NCI-H748 (cell line): ENCODE measurements at regions not wholly inside any gene's neighbourhood (a gene's known extent, or its start where the extent isn't known, plus 50 kb on each side); places are given as distances from the start of the nearest gene placed in this dataset.

ENCODE experiments used
- DNase-seq: peaks from one replicate; lab custom pipeline; 2025; ENCODE audit not compliant: unreplicated experiment; lab: John Stamatoyannopoulos, UW

DNA sequence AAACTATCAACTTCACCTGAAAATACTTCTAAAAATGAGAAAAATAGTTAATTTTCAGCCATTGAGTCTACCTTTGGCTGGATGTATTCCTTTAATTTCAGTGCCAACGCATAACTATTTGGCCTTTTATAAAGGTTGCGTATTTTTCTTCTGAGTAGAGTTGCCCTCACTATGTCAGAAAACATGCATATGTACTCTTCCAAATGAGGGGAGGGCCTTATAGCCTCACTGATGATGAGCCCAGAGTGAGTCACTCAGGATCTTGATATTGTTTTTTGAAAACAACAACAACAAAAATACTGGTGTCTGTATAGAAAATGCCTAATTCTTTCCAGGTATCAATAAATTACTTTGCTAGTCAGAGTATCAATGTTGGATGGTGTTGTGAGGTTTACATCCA is 349.3 kb downstream of the FBXO8 start:
- no peak for DNase-seq

DNA sequence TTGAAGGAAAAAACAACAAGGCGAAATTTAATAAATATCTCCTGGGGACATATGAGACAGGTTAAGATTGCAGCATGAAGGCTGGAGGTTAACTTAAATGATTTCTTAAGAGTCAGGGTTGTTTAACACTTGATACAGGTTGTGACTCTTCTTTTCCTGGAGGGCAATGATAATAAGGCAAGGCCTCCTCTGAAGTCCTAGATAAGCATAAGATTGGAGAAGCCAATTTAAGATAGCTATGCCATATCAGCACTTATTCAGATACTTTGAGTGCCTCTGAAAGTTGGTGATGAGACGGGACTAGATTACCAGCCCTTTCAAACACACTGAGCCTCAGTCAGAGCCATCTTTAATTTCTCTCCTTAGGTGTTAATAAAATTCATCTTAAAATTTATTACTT is 350.8 kb downstream of the FBXO8 start:
- DNase-seq, result no peak

DNA sequence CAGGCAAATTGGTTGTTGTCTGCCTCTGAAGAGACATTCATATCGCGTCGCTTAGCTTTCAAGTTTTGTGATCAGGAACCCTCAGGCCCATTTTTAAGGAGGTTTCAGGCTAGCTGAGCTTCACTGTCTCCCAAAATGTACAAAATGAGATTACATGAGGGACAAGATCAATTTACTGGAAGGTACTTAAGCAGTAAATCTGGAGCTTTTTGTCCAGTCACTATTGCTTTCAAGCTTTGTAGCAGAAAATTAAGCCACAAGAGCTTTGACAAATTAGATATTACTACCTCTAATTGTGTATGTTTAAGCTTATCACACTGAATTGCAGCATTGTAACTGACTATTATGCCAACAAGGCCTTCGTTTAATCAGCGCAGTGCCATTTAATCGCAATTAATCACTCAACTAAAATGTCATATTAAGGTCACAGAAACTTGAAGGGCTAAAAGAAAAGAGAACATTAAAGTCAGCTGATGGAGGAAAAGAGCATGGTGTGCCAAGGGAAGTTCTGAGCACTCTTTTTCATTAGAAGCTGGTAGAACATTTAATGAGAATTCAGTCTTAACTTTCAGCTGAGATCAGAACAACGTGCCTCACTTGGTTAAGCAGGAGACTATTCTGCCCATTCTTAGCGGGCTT is 353.0 kb downstream of the FBXO8 start:
- peak; percentile 88 for DNase-seq

DNA sequence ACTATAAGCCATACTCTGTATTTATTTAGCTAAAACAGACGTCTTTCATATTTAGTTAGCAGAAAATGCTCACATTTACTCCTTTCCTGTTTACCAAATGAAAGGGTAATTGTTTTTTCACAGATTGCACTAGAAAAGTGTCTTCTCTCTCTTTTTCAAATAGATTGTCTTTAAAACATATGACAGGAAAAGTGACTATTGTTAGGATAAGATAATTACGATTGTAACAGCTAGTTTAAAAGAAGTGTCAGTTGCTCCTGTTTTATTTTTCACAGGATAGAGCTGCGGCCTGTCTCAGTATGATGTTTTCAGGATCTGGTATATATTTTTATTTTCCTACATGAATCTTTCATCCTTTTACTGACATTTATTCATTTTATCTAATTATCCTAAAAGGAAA is 353.5 kb downstream of the FBXO8 start:
- DNase-seq, result no peak

DNA sequence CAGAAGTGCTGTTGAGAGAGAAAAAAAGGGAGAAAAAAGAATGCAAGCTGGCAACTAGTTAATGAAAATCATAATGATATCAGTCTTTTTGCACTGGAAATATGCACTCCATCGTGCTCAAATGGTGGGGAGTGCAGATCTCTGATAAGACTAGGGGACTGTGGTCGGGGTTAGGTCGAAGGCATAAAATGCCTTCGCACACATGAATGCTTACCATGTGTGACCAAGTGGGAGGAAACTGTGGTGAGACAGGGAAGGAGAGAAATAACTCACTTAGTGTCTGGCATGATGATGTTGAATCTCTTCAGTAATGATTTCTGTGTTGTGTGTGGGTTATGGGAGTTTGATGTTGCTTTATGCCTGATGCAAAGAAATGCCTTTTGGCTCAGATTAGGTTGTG is 358.9 kb downstream of the FBXO8 start:
- no peak for DNase-seq

DNA sequence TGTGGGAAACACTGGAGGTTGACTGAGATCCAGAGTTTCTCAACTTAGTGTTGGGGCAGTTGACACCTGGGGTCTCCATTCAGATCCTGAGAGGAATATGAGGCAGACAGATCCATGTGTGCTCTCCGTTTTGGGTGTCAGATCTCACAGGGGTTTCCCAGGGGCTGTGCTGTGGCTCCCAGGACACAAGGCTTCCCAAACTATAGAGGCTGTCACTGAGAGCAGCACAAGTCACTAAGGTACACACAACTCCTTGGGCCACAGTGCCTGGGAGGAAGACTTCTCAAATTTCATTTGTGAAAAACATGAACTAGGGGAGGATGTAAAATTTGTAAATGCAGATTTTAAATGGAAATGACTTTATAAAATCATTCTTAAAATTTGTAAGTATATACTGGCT is 363.6 kb downstream of the FBXO8 start:
- no peak for DNase-seq

DNA sequence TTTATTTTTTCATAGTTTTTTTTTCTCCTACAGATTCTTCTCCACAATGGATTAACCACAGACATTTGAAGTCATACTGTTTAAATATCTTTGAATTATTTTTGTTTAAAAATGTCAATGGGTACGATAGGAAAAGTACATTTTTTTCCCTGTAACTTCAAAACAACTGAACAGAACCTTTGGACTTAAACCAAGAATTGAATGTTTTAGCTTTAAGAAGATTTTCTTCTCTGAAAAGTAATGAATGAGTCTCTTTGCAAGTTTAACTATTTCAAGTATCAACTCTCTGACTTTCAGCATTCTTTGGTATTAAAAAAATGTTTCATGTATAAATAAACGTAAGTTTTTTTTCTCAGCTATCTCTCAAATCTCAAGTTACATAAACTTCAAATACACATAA is 364.3 kb downstream of the FBXO8 start:
- DNase-seq, result no peak

DNA sequence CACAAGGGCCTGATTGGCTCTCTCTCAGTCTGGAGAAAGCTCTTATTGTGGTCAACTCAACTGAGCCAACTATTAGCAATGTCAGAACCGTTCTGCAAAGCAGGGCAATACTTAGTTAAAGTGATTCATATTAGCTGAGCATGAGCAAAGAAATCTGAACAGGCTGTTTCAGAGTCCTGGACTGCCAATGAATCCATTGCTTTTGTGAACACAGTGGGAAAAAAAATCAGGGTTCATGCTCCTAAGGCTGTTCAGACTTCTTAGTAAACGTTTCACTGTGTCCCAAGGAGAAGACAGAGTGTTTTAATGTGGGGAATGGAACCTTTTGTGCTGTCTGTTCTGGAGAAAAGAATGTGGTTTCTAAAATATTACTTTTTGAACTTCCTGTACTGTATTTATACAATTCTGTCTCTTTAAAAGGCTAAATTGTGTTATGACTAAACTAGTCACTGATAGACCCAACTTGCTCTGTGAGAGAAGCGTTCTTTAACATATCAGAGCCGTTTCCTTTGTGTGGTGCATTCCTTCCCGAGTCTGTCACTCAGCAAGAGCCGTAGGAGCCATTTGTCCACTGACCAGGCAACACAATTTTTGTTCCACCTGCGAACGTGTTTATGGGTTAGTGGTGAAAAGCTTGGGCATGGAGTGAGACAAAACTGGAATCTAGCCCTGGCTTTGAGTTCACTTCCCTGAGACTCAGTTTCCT is 366.1 kb downstream of the FBXO8 start:
- no peak for DNase-seq

DNA sequence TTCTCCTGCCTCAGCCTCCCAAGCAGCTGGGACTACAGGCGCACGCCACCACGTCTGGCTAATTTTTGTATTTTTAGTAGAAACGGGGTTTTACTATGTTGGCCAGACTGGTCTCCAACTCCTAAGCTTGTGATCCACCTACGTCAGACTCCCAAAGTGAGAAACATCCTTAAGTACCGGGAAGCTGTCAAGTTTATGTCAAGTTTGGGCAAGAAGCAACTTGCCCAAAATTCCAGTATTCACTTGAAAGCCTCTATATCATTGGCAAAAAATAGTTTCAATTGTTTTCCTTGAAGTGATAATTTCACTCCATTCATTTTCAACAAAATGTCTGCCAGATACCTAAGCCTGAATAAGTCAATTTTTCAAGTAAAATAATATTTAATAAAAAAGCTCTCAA is 370.0 kb downstream of the FBXO8 start:
- no peak for DNase-seq

DNA sequence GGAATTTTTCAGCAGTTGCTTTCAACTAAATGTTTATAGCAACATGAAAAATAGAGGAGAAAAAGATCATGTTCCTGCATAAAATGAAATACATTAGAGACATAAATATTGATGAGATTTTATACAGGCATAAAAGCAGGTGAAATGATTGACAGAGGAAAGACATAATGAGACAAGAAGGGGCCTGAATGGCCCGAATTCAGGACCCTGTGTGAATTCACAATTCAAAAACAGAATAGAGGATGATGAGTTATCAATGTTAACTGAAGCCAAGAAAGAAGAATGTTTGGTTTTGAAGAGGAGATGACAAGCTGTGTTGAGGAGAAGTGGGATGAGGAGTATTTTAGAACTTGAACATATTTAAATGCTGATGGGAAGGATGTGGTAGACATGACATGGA is 371.1 kb downstream of the FBXO8 start:
- DNase-seq, result no peak

DNA sequence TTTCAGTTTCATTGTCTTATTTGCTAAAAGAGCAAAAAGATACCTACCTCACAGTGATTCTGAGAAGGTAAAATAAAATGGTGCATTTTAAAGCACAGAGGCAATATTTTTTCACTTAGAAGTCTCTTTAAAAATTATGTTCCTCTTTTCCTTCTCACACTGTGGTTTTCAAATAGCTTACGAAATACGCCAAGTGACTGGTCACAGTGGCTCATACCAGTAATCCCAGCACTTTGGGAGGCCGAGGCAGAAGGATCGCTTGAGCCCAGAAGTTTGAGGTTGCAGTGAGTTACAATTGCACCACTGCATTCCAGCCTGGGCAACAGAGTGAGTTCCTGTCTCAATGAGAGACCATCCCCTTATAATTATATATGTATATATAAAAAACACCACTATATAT is 372.6 kb downstream of the FBXO8 start:
- no peak for DNase-seq

DNA sequence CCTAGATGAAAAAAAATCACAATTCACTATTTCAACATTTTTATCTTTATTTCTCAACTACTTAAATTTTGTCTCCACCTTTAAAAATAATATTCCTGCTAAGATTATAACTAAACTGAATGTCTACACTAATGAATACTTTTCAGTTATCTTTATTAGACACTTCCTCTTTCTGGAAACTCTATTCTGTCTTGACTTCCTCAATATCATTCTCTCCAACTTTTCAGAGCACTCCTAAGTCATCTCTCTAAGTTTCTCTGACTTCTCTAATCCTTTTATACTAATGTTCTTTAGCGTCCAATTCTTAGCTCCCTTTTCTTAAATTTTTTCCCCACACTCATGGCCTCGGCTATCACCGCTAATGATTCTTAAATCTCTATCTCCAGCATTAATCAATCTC is 374.2 kb downstream of the FBXO8 start:
- no peak for DNase-seq

DNA sequence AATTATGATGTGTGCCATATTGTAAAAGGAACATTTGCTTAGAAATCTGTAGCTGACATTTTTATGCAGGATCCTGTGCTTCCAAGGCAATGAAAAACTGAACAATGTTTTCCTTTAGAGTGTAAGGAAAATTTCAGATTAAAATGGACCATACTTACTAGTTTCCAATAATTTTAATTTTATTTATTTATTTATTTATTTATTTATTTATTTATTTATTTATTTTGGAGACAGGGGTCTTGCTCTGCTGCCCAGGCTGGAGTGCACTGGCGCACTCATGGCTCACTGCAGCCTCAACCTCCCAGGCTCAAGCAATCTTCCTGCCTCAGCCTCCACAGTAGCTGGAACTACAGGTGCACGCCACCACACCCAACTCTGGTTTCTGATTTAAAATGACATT is 369.8 kb upstream of the HAND2 start:
- DNase-seq, result no peak

DNA sequence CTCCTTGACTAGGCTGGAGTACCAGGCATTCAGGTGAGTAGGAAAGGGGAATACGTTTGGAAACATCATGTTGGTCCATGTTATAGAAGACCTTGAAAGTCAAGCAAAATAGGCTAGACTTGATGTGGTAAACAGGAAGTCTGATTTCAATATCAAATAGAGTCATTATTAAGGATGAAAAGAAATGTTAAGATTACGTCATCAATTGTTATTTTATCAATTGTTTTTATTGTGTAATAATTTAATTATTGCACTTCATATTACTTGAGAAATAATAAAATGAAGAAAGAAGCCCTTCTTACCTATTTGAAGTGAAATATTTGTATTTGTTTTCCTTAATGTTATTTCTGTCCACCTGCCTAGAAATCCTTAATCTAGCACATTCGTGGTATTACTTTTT is 361.0 kb upstream of the HAND2 start:
- no peak for DNase-seq

DNA sequence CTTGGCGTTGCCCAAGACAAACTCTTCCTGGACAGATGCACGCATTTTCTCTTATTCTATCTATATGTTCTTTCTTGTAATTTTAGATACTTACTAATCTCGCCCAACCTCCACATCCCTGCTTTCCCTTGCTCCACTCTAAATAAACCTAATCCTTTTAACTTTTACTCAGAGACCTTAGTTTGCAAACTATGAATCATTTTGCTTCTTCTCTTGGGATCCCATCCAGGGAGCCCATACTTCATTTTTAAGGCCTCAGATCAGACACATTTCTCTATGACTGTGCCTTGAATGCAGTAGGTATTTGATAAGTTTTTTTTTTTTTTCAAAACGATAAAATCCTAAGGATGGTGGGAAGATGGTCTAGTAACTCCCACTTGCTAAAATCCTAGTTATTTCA is 353.8 kb upstream of the HAND2 start:
- DNase-seq, result no peak

DNA sequence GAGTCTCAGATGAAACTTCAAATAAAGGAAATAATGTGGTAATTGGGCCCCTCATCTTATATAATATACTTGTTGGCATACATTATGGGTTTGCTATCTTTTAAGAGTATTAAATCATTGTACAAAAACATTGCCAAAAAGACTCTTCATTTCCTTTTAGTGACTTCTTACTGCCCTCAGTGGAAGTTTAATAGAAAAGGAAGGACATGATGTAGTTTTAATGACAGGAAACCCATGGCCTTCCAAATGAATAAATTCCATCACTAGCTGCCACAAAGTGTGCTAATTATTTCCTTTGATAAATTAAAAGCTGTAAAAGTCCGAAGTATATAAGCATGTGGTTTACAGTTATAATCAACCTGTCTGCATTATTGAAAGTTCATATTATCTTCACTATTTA is 350.9 kb upstream of the HAND2 start:
- DNase-seq, result no peak

DNA sequence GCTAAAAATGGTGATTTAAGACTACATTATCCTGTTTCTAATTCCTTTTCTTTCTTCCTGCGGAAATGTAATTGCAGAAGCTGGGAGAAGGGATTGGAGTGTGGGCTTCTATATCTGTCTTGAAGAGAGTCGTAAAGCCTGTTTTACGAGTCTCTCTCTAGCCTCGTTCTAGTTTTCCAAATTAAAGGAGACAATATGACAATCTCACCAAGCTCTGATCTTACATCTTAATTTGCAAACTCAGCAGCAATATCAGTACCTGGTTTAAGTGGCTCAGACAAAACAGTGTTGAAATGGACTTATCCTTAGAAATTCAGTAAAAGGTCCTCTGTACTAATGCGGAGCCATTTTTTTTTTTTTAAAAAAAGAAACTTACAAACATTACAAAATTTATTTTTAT is 349.5 kb upstream of the HAND2 start:
- peak; percentile 26 for DNase-seq

DNA sequence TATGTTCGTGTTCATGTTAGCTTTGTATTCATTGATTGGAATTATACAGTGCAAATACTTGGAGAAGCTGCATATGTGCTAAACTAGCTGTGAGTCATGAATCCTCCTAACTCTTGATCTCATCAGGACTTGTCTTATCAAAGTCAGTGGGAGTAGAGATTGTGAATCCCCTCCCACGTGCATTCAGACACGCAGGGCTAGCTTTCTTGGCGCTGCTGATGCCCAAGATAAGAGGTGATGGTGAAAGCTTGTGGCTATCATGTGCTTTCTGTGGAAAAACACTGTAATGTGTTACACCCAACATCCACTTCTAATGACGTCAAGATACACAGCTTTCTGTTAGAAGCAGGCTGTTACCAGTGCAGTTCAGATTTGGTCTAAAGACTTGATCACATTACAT is 348.7 kb upstream of the HAND2 start:
- DNase-seq, result no peak

DNA sequence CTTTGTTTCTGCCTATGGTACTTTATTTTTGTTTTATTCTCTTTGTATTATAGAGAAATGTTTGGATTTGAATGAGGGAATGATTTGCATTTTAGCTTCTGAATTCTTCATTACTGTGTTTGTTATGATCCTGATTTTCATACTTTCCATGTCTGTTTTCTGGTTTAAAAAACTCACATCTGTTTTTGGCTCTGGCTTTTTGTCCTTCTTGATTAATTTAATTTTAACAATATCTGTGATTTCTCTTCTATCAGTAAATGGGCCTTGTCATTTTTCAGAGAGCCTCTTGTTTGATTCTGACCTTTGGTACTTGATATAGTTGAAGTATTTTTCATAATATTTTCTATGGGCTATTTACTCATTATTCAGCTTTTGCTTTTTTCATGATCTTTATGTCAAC is 341.6 kb upstream of the HAND2 start:
- DNase-seq, result no peak

DNA sequence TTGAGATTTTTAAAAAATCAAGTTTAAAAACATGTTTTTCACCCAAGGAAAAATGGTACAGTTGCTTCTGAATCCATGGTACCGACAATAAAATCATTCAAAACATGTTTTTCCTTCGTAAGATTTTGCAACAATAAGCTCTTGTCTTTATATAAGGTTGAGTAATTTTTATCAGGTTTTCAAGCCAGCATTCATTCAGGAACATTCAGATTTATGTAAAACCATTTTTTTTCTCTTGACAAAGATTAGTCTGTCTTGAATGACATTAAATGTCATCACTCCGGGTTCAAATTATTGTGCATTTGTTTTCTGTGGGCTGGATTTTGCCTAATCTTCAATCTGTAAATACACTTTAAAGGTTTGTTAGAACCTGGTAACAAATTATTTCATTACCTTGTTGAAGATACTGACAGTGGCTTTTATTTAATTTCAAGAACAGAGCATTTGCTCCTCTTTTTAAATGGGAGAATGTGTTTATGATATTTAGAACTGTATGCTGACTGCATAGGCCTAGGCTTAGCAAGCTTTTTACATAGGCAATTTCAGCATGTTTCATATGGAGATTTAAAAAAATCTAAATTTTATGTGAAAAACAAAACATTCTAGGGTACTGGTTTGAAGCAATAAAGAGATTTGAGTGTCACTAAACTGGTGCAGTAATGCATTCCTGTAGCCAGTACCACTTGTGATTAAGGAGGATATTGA is 336.4 kb upstream of the HAND2 start:
- DNase-seq, result no peak

DNA sequence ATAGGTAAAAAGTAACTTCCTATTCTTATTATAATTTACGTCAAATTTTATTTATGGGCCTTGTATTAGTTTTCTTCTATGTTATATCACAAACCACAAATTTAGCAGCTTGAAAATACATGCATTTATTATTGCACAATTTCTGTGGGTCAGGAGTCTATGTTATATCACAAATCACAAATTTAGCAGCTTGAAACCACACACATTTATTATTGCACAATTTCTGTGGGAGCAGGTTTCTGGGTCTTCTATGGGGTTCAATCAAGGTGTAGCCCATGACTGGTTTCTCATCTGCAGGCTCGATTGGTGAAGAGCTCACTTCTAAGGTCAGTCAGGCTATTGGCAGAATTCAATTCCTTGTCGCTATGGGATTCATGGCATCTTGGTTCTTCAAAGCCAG is 332.7 kb upstream of the HAND2 start:
- DNase-seq, result no peak

DNA sequence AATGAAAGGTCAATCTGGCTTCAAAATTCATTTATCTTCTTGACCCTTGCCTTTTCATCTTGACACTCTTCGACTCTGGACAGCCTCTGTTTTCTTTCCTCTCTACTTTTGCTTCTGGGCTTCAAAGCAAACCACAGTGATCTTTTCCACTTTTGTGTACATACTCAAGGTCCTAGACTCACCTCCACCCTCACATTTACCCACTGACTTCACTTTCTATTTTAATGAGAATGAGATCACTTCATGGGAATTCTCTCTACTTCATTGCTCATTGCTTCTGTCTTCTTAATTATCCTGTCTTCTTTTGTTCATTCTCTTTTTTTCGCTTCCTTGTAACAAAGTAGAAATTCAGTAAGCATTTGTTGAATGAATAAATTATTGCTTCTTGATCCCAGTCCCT is 330.1 kb upstream of the HAND2 start:
- DNase-seq, result no peak
